ENCODE measurements at regions not wholly inside any gene's neighbourhood (a gene's known extent, or its start where the extent isn't known, plus 50 kb on each side); places are given as distances from the start of the nearest gene placed in this dataset.

DNA sequence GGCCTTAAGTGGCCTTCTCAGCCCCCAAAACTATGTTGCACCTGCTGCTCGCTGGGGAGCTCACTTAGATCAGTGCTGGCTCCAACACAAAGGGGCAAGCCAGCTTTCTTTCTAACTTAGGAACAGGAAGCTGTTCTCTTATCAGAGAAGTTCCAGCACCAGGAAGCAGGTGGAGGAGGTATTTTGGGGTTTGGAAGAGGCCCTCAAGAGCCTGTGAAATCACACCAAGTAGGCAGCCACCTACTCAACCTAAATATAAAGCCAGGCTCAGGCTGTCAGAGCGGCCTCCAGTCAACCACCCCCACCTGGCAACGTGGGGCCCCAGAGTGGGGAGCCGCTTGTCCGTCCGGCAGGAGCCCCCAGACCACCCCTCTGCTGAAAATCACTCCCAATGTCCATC is 152.8 kb downstream of the OLFM1 start:
- no peak for DNase-seq (ENCODE audit: low spot score)

DNA sequence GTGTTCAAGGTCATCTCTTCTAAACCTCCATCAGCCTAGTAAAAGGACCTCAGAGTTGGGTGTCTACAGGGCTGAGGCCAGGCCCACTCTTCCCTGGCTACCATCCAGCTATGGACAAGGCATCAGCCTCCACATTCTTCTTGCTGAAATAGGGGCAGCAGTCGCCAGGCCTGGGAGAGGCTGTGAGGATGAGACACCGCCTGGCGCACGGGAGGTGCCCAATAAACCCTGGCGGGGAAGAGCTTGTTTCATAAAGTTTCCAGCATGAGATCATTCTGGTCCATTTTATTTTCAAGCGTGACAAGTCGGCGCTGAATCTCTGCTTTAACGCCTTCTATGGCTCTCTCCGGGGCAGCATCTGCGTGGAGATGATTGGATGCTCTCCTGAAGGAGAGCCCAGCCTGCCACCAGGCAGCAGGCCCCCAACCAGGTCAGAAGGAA is 153.4 kb downstream of the OLFM1 start:
- DNase-seq (ENCODE audit: low spot score): no peak

DNA sequence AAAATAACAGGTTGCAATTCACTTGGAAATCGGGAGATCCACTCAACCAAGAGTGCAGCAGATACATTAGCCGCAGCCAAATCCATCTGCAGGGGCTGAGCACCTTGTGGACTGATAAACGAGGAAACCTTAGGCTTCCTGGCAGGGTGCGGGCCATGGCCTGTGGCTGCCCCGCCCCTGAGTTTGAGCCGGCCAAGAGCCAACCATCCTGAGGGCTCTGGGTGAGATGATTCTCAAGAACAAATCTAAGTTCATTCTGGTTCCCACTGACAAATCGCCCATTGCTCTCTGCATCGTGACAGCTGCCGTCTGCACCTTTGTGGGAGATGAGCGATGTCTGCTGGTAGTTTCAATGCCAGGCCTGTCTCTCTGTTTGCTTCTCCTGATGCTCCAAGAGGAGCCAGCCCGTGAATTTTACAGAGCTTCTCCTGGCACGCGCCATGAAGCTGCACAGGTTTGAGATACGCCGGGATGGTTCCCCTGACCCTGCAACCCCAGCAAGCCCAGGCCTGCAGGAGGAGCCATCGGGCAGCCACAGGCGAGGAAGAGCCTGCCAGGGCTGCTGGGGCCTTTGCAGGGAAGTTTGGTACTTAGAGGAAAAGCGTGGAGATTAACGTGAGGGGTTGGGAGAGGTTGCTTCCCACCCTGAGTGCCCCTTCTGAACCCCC is 154.0 kb downstream of the OLFM1 start:
- no peak for DNase-seq (ENCODE audit: low spot score)

DNA sequence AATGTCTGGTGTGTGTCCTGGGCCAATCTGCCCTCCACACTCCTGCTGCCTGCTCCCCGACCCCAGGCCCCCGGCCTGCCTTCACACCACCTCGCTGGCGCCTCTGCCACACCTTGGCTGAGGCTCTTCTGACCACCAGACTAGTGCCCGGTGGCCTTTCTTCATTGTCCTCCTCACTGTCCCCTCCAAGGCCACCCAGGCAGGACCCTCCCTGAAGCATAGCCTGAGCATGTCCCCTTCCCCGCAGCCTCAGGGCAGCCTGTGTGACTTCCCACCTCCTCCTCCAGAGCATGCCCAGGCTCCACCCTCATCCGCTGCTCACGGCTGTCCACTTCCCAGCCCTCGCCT is 154.6 kb downstream of the OLFM1 start:
- no peak for DNase-seq (ENCODE audit: low spot score)

DNA sequence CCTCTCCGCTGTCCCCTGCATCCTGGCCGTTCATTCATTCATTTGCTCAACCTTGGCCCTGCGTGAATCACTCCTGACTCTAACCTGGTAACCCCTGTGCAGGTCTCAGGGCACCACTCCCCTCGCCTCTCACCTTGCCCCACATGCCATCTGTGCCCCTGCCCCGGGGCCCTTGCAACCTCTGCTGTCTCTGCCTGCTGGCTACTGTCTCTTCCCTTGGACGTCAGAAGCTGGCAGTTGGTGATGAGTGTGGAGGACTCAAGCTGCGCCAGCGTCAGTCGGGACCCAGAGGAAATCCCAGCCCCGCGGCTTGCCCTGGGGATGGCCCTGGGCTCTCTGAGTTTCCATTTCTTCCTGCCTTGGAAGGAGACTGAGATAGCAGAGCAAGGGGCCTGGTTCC is 154.9 kb downstream of the OLFM1 start:
- DNase-seq (ENCODE audit: low spot score): no peak

DNA sequence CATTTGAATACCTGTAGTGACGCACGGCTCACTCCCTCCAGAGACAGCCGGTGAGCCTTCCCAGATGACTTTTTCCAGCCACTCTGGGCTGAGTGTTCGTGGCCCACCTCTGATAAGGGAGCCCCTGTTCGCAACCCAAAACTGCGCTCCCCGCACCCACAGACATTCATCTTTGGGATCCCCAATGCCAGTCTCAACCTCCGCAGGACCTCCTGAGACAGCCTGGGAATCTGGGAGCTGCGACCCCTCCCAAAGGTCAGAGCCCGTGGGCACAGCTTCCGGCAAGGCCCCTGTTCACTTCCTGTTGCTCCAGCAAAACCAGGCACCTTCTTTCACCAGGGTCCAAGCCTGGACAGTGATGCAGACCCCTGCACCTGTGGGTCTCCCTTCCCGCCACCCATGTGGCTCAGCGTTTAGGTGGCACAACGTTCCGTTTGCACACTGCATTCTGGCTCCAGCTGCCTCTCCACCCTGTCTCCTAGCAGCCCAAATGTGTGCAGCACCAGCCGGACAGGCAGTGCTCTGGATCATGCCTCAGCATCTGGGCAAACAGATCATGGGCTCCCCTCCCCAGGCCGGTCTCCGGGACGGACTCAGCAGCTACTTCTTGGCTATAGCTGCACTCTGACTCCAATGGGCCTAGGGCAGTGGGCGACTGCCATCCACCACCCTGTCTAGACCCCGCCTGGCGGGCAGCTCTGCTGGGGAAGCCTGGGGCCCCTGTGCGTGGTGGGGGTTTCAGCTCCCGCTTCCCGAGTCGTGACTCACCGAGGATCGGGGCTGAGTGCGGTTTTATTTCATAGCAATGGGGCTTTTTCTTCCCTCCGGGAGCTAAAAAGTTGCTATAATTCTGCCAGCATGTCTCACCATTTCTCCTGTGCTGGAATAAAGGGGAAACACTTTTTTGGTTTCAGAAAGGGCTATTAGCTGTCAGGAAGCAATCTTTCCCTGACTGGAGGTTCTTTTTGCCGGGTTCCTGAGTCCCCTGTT is 156.0 kb downstream of the OLFM1 start:
- no peak for DNase-seq (ENCODE audit: low spot score)

DNA sequence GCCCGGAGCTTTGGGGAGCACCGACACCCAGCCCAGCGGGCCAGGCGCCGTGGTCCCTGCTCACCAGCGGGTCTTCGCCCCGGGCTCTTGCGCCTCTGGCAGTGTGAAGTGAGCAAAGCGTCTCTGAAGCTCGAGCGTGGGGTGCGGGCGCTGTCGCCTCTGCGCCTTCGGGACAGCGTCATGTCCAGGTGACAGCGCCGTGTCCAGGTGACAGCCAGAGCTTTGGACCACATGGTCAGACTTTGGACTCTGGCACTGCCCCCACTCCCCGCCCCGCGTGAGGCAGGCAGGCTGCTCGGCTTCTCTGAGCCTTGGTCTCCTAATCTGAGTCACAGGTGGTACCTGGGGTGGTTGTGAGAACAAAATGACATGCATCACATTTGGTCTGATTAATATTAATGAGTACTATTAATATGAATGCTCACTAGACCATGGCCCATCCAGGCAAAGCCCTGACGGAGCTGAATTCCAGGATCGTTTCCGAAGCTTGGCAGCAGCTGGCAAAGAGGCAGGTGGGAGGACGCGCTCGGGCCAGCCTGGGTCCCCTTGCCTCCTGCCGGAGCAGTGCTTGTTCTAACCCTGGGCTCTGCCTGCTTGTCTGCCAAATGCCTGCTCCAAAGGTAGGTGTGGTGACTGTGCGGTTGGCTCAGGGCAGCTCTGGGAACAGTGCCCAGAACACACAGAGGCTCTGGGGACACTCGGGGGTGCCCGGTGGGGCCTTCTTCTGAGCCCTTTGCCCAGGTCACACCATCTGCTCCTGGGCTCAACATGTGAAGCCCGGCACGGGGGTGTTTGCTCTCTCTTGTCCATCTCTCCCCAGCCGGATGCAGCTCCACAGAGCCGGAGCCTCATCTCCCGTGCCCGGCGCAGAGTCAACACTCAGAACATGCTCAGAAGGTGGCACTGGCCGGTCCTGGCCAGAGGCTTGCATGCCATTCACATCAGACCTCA is 157.1 kb downstream of the OLFM1 start:
- DNase-seq (ENCODE audit: low spot score): no peak

DNA sequence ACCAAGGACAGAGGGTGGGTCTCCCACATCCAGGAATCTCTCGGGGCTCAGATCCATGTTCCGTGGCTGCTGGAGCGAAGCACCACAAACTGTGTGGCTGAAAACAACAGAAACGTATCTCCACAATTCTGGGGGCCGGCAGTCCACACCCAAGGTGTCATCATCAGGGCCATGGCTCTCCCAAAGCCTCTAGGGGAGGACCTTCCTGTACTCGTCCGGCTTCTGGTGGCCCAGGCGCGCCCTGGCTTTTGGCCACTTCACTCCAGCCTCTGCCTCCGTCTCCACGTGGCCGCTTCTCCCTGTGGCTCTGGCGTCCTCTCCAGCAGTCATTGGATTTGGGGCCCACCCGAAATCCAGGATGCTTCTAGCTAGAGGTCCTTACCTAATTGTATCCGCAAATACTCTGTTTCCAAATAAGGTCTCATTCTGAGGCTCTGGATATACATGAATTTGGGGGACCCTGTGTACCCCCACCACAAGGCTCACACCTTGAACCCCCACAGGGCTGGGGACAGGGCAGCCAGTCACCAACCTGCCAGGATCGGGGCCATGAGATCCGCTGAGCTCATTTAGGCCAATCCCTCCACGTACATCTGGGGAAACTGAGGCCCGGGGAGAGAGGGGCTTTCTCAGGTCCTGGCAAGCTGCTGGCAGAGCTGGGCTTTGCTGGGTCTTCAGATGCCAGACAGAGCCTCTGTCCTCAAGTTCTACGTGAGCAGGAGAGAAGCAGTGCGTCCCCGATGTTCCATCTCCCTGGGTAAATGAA is 158.2 kb downstream of the OLFM1 start:
- DNase-seq (ENCODE audit: low spot score): no peak

DNA sequence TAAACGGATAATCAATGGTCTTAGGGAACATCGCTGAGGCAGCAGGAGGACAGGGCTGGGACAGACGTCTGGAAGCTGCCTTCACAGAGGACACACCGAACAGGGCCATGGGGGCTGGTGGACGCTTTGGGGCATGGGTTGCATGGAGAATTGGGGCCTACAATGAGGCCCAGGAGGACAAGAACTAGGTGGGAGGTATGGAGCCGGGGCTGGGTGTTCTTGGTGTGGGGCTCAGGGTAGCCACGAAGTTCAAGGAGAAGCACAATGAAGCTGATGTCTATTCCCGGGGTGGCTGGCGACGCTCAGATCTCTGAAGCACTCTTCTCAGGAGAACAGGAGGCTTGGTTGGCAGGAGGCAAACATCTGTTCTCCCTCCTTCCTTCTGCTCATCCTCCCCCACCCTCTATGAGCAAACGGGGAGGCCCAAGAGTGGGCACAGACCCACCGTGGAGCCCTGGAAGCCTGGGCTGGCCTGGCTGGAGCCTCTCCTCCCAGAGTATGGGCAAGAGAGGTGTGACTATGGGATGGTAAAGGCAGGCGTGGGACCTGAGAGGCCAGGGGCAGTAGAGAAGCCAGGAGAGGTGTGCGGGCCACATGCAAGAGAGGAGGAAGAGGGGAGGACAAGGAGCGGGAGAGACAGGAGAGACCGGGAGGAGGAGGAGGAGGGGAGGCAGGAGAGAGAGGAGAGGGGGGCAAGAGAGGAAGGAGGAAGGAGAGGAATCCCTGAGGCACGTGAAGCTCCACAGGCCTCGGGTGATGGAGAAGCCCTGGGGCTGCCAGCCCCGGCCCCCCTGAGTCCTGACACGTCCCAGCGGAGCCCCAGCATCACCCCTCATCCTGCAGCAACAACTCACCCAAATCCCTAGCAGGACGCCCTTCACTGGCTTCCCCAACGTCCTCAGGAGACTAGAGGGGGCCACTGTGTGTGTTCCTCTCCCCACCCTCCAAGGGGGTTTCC is 159.1 kb downstream of the OLFM1 start:
- DNase-seq (ENCODE audit: low spot score): no peak

DNA sequence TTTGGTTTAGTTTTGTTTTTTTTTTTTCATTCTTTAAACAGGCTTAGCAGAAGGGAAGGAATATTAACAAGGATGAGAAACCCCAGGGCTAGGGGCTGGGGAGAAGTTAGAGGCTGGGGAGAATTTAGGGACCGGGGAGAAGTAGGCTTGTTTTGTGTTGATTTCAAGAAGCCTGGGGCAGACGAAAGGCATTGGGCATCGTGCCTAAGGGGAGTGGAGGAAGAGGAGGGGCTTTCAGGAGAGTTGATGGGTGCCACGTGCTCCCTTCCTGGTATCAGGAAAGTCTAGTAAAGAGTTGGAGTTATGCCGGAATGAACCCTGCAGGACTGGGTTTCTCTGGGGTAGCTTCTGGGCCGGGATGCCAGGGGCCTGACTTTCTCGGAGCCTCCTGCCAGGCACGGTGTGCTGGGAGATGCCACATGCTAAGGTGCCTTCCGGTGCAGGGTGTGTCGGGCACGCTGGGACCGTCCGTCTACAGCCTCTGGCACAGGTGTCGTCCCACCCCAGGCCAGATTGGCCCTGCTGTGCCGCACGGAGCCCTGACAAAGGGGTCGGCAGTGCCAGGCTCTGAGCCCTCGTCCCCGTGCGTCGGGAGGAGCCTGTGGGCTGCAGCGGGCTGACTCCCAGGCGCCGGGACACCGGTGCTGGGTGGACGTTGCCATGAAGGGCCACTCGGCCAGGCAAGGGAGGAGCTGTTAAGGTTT is 159.9 kb downstream of the OLFM1 start:
- no peak for DNase-seq (ENCODE audit: low spot score)

DNA sequence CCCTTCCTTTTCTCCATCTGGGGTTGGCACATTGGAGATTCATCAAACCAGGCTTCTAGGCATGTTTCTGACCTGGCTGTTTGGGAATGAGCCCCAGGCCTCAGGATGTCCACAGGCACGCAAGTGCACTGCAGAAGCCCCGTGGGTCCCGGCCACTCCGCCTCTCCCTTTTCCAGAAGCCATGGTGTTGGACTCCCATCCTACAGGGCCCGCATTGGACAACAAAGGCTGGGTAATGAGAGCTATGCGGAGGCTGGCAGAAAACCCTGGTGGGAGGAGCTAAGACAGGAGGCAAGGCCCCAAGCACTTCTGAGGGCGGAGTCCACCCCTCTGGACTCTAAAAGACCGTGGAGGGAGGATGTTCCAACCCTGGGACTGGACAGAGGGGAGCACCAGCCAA is 160.6 kb downstream of the OLFM1 start:
- DNase-seq (ENCODE audit: low spot score): no peak

DNA sequence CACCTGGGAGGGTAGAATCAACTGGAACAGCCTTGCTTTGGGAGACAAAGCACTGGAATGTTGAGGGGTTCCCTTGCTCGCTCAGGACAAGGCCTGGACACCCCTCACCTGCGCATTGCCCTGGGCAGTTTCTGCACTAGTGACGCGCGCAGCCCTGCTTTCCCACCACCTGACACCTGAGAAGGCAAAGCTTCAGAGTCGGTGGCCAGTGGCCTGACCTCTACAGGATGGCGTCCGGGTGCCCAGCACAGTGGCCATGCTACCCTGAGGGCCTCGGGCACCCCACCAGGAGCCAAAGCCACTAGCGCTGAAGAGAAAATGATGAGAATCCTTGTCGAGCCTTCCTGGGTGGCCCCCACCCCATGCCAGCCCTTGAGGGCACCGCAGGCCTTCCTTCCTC is 161.3 kb downstream of the OLFM1 start:
- no peak for DNase-seq (ENCODE audit: low spot score)

DNA sequence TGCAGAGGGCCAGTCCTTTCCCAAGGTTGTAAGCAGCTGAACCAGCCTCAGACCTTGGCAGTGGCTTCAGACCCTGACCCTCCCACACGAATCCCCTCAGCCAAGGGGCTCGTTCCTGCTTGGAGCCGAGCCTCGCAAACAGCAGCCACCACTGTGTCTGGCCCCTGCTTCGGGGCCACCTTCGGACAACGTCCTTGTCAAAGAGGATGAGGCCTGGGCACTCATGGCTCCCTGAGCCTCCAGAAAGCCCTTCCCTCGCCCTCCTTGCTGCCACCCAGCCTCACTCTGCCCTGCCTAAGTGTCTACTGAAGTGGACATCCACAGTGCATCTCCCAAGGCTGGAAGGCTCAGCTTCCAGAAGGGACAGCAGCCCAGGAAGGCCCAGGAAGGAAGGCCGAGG is 161.7 kb downstream of the OLFM1 start:
- DNase-seq (ENCODE audit: low spot score): no peak

DNA sequence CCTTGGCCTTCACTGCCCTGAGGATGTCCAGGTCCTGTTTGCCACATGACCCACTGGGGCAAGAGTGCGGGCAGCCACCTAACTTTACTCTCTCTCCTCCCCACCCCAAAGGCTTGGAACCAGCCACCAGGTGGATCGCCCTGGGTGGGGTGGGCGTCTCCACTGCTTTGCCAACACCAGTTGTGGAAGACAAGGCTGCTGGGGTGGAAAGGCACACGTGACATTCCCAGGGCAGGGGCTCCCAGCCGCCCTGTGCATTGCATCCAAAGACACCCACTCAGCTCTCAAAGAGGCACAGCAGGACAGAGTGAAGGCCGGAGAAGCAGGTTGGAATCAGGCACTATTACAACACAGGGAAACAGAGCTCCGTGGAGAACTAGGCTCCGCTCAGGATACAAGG is 162.2 kb downstream of the OLFM1 start:
- no peak for DNase-seq (ENCODE audit: low spot score)

DNA sequence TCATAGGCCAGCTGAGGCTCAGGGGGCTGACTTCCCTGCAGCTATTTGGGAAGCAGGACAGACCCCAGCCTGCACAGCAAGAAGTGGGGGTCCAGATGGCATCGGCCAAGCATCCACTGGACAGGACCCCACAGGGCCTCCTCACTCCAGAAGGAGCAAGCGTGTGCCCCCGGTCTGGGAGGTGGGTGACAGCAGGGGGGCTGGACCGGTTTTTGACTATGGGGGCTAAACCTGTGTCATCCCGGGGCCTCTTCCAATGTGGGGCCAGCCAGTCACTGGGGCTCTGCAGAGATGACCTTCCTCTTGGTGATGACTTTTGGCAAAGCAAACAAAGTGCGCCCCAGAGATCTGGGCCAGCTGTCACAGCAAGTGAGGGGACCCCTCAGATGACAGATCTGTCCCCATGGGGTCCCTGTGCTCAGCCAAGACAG is 163.9 kb downstream of the OLFM1 start:
- no peak for DNase-seq (ENCODE audit: low spot score)

DNA sequence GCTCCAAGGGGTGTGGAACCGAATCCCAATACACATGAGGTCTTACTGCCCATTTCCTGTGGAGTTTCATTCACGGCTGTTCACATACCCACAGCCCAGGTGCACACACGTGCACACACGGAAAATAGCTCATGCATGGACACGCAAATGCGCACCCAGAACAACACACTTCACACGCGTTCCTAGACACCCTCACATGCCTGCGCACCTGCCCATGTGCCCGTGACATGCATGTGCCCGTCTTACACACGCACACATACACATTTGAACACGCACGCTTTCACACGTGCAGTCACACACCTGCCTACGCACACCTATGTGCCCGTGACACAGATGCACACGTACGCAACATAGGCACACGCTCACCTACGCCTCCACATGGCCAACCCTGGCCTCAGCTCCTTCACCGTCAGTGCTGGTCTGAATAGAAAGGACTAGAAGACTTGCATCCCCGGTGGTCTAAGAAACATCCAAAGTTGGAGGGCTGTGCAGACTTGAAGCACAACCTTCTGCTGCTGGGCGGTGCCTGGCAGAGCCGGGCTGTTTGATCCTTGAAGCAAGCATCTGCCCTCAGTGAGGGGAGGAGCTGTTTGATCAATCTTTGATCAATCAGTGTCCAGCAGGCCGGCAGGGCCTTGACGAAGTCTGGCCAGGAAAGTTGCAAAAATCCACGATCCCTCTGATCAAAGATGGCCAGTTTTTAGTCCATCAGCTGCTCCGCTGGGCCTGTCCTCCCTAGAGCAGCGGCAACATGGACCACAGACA is 164.7 kb downstream of the OLFM1 start:
- DNase-seq (ENCODE audit: low spot score): no peak

DNA sequence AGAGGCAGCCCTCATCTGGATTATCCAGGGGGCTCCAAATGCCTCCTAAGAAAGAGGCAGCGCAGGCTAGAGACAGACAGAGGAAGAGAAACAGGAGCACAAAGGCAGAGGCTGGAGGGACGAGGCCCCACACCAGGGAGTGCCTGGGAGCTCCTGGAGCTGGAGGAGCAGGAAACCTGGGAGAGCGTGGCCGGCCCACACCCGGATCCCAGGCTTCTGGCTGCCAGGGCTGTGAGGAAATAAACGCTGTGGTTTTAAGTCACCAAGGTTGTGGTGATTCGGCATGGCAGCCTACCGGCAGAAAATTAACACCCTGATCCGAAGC is 165.5 kb downstream of the OLFM1 start:
- no peak for DNase-seq (ENCODE audit: low spot score)

DNA sequence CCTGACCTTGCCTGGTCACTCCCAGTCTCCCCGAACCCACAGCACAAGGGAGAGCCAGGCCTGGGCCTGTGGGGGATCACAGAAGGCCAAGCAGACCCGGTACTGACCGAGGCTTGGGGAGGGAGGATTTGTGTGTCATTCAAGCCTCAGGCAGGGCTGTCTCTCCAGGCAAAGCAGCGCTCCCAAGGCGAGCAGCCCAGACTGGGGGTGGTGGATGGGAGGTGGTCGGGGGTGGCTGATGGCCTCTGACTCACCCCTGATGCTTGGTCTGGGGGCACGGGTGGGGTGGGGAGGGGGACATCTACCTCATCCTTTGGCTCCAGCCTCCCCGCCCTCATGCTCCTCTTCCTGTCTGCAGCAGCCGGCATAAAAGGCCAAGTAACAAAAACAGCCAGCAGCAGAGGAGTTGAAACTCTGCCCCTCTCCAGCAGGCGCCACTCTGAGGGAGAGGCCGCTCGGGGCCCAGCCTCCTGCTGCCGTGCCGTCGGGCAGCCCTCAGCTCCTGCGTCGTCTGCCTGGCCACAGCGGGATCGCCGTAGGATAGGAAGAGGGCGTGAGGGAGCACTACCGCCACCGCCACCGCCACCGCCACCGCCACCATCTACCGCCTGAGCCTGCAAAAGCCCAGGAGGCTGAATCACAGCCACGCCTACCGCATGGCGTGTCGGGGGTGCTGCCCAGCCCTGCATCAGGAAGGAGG is 166.0 kb downstream of the OLFM1 start:
- DNase-seq (ENCODE audit: low spot score): no peak
